ENCODE measurements at regions not wholly inside any gene's neighbourhood (a gene's known extent, or its start where the extent isn't known, plus 50 kb on each side); places are given as distances from the start of the nearest gene placed in this dataset.

GRCh38 chr3:94617312-94617711, 554.5 kb downstream of the NSUN3 start:
- Histone ChIP-seq H3K4me1 (0 out of 2 replicates have a peak, but pooled peaks cover 5% of the 10 kb centered on the region), H3K4me3 (ENCODE audit: low read depth, low read length) (no peak overlapping the region), H3K9me3 (no peaks in the 10 kb centered on the region), H3K27me3 (no peaks in the 10 kb centered on the region), H3K36me3 (no peaks in the 10 kb centered on the region)
- TF ChIP-seq CTCF (IDR thresholded peaks at IDR 0.05; ENCODE audit: low read depth, low read length), result no peak
- no peak for DNase-seq

- no peak for TF ChIP-seq CTCF (IDR thresholded peaks at IDR 0.05; ENCODE audit: low read depth, low read length)
- no peak for DNase-seq
- Histone ChIP-seq H3K9me3 (no peaks in the 10 kb centered on the region), H3K4me1 (0 out of 2 replicates have a peak, but pooled peaks cover 5% of the 10 kb centered on the region), H3K4me3 (ENCODE audit: low read depth, low read length) (no peak overlapping the region), H3K27me3 (no peaks in the 10 kb centered on the region), H3K36me3 (no peaks in the 10 kb centered on the region)
These were observed 556.8 kb downstream of the NSUN3 start for GRCh38 chr3:94619643-94620042.

GRCh38 chr3:94626573-94626972, 563.7 kb downstream of the NSUN3 start:
- no peaks in the 10 kb centered on the region for H3K9me3 ChIP-seq
- H3K4me1 ChIP-seq, result no peaks in the 10 kb centered on the region
- no peaks in the 10 kb centered on the region for H3K36me3 ChIP-seq
- no peaks in the 10 kb centered on the region for H3K27me3 ChIP-seq
- TF ChIP-seq CTCF (IDR thresholded peaks at IDR 0.05; ENCODE audit: low read depth, low read length), result no peak
- H3K4me3 ChIP-seq (ENCODE audit: low read depth, low read length), result no peak overlapping the region
- no peak for DNase-seq

GRCh38 chr3:94627689-94628088, 564.8 kb downstream of the NSUN3 start:
- H3K4me1 ChIP-seq, result no peaks in the 10 kb centered on the region
- no peak for DNase-seq
- H3K36me3 ChIP-seq, result no peaks in the 10 kb centered on the region
- TF ChIP-seq CTCF (IDR thresholded peaks at IDR 0.05; ENCODE audit: low read depth, low read length), result no peak
- no peaks in the 10 kb centered on the region for H3K27me3 ChIP-seq
- H3K4me3 ChIP-seq (ENCODE audit: low read depth, low read length), result no peak overlapping the region
- H3K9me3 ChIP-seq, result no peaks in the 10 kb centered on the region

- no peak for DNase-seq
- Histone ChIP-seq H3K36me3 (no peaks in the 10 kb centered on the region), H3K27me3 (no peaks in the 10 kb centered on the region), H3K4me3 (ENCODE audit: low read depth, low read length) (no peak overlapping the region), H3K9me3 (no peaks in the 10 kb centered on the region), H3K4me1 (no peaks in the 10 kb centered on the region)
- no peak for TF ChIP-seq CTCF (IDR thresholded peaks at IDR 0.05; ENCODE audit: low read depth, low read length)
These were observed 580.5 kb downstream of the NSUN3 start for GRCh38 chr3:94643400-94643799.

- no peak for DNase-seq
- Histone ChIP-seq H3K9me3 (no peaks in the 10 kb centered on the region), H3K4me3 (ENCODE audit: low read depth, low read length) (no peak overlapping the region), H3K27me3 (no peaks in the 10 kb centered on the region), H3K4me1 (no peaks in the 10 kb centered on the region), H3K36me3 (no peaks in the 10 kb centered on the region)
- no peak for TF ChIP-seq CTCF (IDR thresholded peaks at IDR 0.05; ENCODE audit: low read depth, low read length)
These were observed 582.9 kb downstream of the NSUN3 start for GRCh38 chr3:94645790-94646189.
